ENCODE measurements at regions not wholly inside any gene's neighbourhood (a gene's known extent, or its start where the extent isn't known, plus 50 kb on each side); places are given as distances from the start of the nearest gene placed in this dataset.
"Not testable (repeated sequence)": the region's sequence is repeated elsewhere in the genome, so short reads cannot be mapped to it uniquely, and the experiment has no call there.

- intact Hi-C loops (cut with micrococcal nuclease), result no loop called here
Measured at GRCh38 chr12:94916663-94917062, 86.8 kb downstream of the NDUFA12 start.

- intact Hi-C loops (cut with micrococcal nuclease), result no loop called here
Measured at GRCh38 chr12:94909663-94910062, 93.8 kb downstream of the NDUFA12 start.

- intact Hi-C loops (cut with micrococcal nuclease), result not testable (repeated sequence)
Measured at GRCh38 chr12:94905749-94906148, 97.7 kb downstream of the NDUFA12 start.

DNA sequence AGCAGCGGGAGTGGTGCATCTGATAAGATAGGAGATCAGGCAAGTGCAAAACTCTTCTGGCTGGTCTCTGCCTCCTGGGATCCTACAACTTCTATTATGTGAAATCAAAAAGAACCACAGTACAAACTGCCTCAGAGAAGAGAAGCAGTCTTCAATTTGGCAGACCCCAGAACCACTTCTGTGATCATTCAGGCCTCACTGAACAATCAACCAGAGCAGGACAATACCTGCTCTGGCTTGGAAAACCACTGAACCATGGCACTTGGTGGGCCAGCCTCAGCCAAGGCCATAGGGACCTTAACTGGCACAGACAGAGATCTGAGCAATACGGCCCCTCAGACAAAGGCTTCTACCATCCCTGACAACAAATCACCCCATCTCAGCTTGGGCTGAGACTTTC is 103.0 kb downstream of the NDUFA12 start:
- intact Hi-C loops (cut with micrococcal nuclease), result no loop called here

DNA sequence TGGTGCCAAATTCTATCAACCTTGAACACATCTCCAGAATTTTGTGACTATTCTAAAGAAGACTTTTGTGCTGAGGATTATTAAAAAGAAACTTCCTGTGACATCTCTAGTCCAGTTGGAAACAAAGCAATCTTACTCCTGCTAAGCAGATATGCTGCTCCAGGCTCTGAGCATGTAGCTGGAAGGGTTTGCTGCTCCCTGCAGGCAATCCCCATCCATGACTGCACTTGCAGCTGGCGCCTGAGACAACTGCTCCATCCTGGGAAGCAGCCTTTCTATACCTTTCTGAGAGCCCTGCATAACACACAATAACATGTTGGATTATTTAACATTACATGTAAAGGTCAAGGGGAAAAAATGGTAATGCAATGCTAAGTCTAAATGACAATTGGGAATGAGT is 105.1 kb downstream of the NDUFA12 start:
- intact Hi-C loops (cut with micrococcal nuclease), result no loop called here

DNA sequence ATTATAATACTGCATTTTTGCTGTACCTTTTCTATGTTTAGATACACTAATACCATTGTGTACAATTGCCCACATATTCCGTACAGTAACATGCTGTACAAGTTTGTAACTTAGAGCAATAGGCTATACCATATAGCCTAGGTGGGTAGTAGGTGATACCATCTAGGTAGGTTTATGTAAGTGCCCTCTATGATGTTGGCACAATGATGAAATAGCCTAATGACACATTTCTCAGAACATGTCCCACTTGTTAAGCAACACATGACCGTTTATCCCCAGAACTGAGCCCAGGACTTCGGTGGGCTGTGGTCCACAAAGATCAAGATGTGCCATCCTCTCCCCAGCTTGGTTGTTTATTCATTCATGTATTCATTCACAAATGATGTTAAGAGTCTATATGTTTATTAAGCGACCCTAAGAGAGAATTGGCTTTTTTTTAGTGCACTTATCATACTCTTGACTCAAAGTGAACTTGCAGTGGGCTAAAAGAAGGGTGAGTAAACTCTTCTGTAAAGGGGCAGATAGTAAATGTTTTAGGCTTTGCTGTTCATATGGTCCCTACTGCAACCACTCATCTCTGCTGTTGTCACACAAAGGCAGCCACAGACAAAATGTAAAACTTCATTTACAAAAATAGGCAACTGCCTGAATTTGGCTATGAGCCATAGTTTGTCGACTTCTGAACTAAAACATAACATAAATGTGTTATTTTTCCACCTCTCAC is 110.8 kb downstream of the NDUFA12 start:
- intact Hi-C loops (cut with micrococcal nuclease), result no loop called here

GRCh38 chr12:94889445-94890210 is 113.9 kb downstream of the NDUFA12 start:
- intact Hi-C loops (cut with micrococcal nuclease), result no loop called here

DNA sequence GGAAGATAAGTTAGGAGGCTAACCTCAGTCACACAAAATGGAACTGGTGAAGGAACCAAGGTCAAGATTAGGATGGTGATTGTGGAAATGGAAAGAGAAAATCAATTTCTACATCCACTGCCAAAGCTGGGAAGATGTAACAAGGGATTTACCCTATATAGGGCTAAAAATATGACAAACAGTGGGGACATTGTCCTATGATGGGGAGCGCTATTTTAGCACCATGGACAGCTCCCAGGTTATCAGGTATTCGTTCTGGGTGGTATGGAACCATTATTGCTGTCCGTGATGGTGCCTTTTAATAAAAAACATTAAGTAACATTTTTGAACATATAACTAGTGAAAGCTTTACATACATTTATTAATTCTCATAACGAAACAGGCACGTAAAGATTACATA is 124.0 kb downstream of the NDUFA12 start:
- intact Hi-C loops (cut with micrococcal nuclease), result no loop called here

DNA sequence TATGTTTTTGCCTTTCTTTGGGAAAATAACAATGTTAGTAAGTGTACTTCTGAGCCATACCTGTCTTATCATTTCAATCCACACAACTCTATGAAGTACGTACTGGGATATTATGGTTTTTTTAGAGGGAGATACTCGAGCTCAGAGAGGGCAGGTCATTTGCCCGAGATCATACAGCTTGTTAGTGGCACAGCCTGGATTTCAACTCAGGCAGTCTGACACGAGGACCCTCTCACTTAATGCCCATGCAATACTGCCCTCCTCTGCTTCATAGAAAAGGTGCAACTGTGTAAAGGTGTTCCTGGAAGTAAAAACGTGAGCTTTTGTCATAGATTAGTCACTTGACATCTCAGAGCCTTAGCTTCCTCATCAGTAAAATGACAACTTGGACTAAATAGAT is 128.0 kb downstream of the NDUFA12 start:
- intact Hi-C loops (cut with micrococcal nuclease), result no loop called here

DNA sequence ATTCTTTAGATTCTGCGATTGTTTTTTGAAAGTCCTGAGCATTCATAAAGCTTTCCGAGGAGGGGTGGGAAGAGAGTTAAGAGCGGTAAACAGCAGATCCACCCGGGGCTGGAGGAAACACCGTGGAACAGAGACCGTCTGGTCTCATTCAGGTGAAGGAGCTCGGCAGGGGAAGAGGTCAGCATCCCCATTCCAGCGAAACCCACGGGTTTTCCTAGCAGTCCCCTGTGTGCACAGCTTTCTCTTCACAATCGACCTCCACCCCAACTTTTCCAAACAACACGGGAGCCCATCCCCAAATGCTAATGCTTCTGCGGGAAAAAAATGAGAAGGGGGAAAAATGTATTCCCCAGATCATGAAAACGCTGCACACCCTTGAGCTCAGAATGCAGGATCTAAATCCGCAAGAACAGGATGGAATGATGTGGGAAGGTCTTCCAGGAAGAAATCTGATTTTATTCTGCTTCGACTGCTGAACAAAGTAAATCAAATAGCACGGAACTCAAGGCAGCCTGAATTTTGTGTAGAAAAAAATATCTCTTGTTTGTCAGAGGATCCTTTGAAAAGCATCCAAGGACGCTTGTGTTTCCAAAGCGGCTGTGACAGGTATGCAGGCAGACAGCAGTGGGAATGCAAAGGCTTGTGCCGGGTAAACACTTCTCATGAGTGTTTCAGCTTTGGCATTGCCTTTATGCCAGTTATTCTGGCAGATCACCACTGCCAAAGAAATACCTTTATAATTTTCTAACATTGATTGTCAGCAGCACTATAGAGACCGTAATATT is 128.8 kb downstream of the NDUFA12 start:
- intact Hi-C loops (cut with micrococcal nuclease), result no loop called here

DNA sequence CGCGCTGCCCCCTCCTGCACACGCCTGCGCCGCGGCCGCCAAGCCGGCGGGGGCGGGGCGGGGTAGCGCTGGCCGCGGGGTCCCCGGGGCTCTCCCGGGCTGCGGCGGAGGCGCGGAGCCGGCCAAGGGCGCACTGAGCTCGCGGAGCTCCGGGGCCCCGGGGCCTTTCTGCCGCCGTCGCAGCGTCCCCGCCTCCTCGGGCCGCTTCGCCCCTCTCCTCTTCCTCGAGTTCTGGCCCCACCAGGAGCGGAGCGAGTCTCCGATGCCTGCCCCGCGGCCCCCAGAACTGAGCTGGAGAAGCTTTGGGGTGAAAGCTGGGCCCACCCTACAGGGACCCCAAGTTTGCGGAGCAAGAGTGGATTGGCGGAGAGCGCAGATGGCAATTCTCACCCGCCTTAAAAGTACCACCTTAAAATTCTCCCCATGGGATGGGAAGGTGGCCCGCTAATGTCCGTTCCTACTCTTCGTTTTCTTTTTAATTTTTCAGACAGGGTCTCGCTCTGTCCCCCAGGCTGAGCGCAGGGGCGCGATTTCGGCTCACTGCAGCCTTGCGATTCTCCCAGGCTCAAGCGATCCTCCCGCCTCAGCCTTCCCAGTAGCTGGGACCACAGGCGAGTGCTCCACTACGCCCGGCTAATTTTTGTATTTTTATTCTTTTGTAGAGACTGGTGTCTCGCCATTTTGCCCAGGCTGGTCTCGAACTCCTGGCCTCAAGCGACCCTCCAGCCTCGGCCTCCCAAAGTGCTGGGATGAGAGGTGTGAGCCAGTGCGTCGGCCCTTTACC is 129.6 kb downstream of the NDUFA12 start:
- intact Hi-C loops (cut with micrococcal nuclease), result no loop called here

- intact Hi-C loops (cut with micrococcal nuclease), result no loop called here
Measured at GRCh38 chr12:94872971-94873733, 130.3 kb downstream of the NDUFA12 start.

- intact Hi-C loops (cut with micrococcal nuclease), result no loop called here
Measured at GRCh38 chr12:94872671-94872970, 130.9 kb downstream of the NDUFA12 start.

DNA sequence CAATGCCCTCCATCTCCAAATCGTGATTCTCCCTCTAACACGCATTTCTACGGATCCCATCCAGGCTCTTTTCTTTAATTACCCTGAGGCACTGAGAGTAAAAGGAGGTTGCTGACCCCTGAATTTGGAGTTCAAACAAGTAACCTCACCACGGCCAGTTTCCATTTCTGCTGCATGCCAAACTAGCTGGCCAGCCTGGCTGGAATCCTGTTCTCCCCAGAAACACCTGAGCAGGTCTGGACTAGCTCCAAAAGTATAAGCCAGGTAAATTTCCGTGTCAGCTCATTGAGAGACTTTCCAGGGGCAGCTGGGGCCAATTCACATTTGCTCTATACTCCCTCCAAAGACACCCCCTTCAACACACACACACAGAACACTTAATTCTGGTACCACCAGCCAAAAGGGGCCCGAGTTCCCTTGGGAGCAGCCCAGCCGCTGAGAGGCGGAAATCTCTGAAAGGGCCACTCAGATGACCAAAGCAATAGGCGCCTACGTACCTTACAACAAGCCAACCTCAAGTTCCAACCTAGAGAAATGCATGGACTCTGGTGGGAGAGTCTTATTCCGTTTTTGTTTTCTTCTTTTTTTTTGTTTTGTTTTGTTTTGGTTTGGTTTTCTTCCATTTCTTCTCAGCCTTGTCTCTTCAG is 131.4 kb downstream of the NDUFA12 start:
- intact Hi-C loops (cut with micrococcal nuclease), result no loop called here

GRCh38 chr12:94870511-94870910 is 133.0 kb downstream of the NDUFA12 start:
- intact Hi-C loops (cut with micrococcal nuclease), result no loop called here

- intact Hi-C loops (cut with micrococcal nuclease), result no loop called here
Measured at GRCh38 chr12:94868161-94868560, 135.3 kb downstream of the NDUFA12 start.

GRCh38 chr12:94867066-94867855 is 136.2 kb downstream of the NDUFA12 start:
- intact Hi-C loops (cut with micrococcal nuclease), result no loop called here

DNA sequence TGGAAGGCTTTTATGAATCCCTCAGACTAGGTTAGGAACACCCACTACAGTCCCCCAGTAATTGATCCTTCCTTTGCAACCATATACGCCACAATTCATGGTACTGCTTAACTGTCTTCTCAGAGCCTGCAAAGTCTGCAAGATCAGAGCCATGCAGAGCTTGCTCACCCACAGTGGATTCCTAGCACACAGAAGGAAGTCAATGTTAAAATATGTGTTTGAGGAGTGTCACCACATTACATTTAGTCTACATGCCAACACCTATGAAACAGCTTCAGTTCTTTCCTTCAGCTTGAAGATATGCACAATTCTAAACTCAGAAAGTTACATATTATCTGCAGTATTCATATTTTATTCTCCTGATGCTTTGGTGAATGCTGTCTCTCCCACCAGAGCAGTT is 138.5 kb downstream of the NDUFA12 start:
- intact Hi-C loops (cut with micrococcal nuclease), result no loop called here

GRCh38 chr12:94863321-94864035 is 140.0 kb downstream of the NDUFA12 start:
- intact Hi-C loops (cut with micrococcal nuclease), result no loop called here
